ENCODE measurements at regions not wholly inside any gene's neighbourhood (a gene's known extent, or its start where the extent isn't known, plus 50 kb on each side); places are given as distances from the start of the nearest gene placed in this dataset.

DNA sequence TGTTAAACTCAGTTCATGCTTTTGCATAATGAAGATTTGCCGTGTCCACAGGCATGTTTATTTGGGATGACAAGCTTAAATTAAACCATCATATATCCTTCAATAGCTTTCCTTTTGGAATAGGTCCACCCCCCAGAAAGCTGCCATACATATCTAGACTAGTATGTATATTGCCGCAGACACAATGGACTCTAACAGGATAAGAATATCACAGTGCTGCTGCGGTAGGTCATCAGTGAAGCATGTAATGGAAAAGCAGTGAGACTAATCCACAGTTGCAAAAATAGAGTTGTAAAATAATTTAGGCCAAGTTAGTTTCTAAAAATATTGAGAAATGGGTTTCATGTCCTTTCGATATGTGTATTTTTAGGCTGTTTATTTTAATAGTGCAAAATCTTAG is 819.9 kb upstream of the DPPA4 start:
- Histone ChIP-seq H3K27ac (no peak overlapping the region), H4K20me1 (ENCODE audit: insufficient read depth, poor library complexity, severe bottlenecking) (no peaks in the 10 kb centered on the region), H3K9me2 (replicated peaks; ENCODE audit: insufficient read depth) (no peaks in the 10 kb centered on the region), H3K4me3 (no peak overlapping the region), H3K4me1 (ENCODE audit: insufficient read depth) (no peaks in the 10 kb centered on the region), H3K9me3 (ENCODE audit: low read depth) (no peaks in the 10 kb centered on the region), H3K4me2 (no peak overlapping the region), H2AFZ (no peak overlapping the region), H3K79me2 (no peaks in the 10 kb centered on the region), H3K36me3 (replicated peaks; ENCODE audit: insufficient read depth, low read depth) (no peaks in the 10 kb centered on the region), H3K27me3 (no peaks in the 10 kb centered on the region)
- WGBS (ENCODE audit: low lambda C conversion rate, missing lambda C conversion rate): 90% methylated on average over 4 of the region's 4 CpGs
- TF ChIP-seq EZH2 (IDR thresholded peaks at IDR 0.05; ENCODE audit: borderline replicate concordance): no peak
- no peak for TF ChIP-seq EZH2phosphoT487 (IDR thresholded peaks at IDR 0.05; ENCODE audit: low read depth, severe bottlenecking, unreplicated experiment)
- TF ChIP-seq, protein P1, sequence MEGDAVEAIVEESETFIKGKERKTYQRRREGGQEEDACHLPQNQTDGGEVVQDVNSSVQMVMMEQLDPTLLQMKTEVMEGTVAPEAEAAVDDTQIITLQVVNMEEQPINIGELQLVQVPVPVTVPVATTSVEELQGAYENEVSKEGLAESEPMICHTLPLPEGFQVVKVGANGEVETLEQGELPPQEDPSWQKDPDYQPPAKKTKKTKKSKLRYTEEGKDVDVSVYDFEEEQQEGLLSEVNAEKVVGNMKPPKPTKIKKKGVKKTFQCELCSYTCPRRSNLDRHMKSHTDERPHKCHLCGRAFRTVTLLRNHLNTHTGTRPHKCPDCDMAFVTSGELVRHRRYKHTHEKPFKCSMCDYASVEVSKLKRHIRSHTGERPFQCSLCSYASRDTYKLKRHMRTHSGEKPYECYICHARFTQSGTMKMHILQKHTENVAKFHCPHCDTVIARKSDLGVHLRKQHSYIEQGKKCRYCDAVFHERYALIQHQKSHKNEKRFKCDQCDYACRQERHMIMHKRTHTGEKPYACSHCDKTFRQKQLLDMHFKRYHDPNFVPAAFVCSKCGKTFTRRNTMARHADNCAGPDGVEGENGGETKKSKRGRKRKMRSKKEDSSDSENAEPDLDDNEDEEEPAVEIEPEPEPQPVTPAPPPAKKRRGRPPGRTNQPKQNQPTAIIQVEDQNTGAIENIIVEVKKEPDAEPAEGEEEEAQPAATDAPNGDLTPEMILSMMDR (IDR thresholded peaks at IDR 0.05; ENCODE audit: poor library complexity): no peak
- DNase-seq (ENCODE audit: low spot score): no peak

- Histone ChIP-seq H3K27ac (peak overlapping the region; percentile 56), H3K9me2 (replicated peaks; ENCODE audit: insufficient read depth) (no peaks in the 10 kb centered on the region), H2AFZ (peak overlapping the region; percentile 86), H3K4me2 (peak overlapping the region; percentile 67), H4K20me1 (ENCODE audit: insufficient read depth, poor library complexity, severe bottlenecking) (no peaks in the 10 kb centered on the region), H3K9me3 (ENCODE audit: low read depth) (no peaks in the 10 kb centered on the region), H3K4me3 (no peak overlapping the region), H3K79me2 (no peaks in the 10 kb centered on the region), H3K27me3 (no peaks in the 10 kb centered on the region), H3K4me1 (ENCODE audit: insufficient read depth) (peaks cover 7% of the 10 kb centered on the region), H3K36me3 (replicated peaks; ENCODE audit: insufficient read depth, low read depth) (no peaks in the 10 kb centered on the region)
- no peak for DNase-seq (ENCODE audit: low spot score)
- TF ChIP-seq EZH2 (IDR thresholded peaks at IDR 0.05; ENCODE audit: borderline replicate concordance): no peak
- TF ChIP-seq, protein P1 (IDR thresholded peaks at IDR 0.05; ENCODE audit: poor library complexity): no peak
- 41% methylated on average over 6 of the region's 6 CpGs for WGBS (ENCODE audit: low lambda C conversion rate, missing lambda C conversion rate)
Observed at GRCh38 chr3:110164632-110165369, 827.5 kb upstream of the DPPA4 start.

DNA sequence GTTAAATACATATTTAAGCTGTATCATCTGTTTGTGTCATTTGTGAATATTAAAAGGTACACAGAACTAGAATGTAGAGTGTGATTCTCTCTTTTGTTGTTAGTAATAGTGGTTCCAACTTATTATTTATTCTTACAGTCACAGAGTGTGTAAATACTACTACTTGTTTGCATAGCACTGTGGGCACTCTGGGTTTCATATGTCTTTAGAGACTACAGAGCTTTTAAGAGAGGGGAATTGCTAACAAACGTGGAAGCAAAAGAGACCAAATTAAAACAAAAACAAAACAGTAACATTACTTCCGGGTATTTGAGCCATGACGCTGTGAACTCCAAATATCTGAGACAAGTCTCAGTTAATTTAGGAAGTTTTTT is 828.0 kb upstream of the DPPA4 start:
- DNase-seq (ENCODE audit: low spot score): peak; percentile 5
- Histone ChIP-seq H3K27ac (peak overlapping the region; percentile 56), H3K4me2 (peak overlapping the region; percentile 67), H3K36me3 (replicated peaks; ENCODE audit: insufficient read depth, low read depth) (no peaks in the 10 kb centered on the region), H3K4me1 (ENCODE audit: insufficient read depth) (peaks cover 7% of the 10 kb centered on the region), H3K9me2 (replicated peaks; ENCODE audit: insufficient read depth) (no peaks in the 10 kb centered on the region), H3K79me2 (no peaks in the 10 kb centered on the region), H4K20me1 (ENCODE audit: insufficient read depth, poor library complexity, severe bottlenecking) (no peaks in the 10 kb centered on the region), H3K9me3 (ENCODE audit: low read depth) (no peaks in the 10 kb centered on the region), H3K27me3 (no peaks in the 10 kb centered on the region), H3K4me3 (no peak overlapping the region), H2AFZ (peak overlapping the region; percentile 86)
- TF ChIP-seq EZH2phosphoT487 (IDR thresholded peaks at IDR 0.05; ENCODE audit: low read depth, severe bottlenecking, unreplicated experiment) (no peak), EZH2 (IDR thresholded peaks at IDR 0.05; ENCODE audit: borderline replicate concordance) (no peak)
- TF ChIP-seq, protein P1 (IDR thresholded peaks at IDR 0.05; ENCODE audit: poor library complexity): no peak
- 34% methylated on average over 3 of the region's 3 CpGs for WGBS (ENCODE audit: low lambda C conversion rate, missing lambda C conversion rate)
